ENCODE measurements at regions not wholly inside any gene's neighbourhood (a gene's known extent, or its start where the extent isn't known, plus 50 kb on each side); places are given as distances from the start of the nearest gene placed in this dataset.
"Not testable (repeated sequence)": the region's sequence is repeated elsewhere in the genome, so short reads cannot be mapped to it uniquely, and the experiment has no call there.

DNA sequence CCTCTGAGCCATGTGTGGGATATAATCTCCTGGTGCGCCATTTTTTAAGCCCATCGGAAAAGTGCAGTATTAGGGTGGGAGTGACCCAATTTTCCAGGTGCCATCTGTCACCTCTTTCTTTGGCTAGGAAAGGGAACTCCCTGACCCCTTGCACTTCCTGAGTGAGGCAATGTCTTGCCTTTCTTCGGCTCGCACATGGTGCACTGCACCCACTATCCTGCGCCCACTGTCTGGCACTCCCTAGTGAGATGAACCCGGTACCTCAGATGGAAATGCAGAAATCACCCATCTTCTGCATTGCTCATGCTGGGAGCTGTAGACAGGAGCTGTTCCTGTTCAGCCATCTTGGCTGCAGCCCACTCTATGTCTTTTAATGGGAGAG is 64.7 kb downstream of the OR13A1 start:
- not testable (repeated sequence) for DNase-seq (ENCODE audit: low spot score)
